ENCODE measurements at regions not wholly inside any gene's neighbourhood (a gene's known extent, or its start where the extent isn't known, plus 50 kb on each side); places are given as distances from the start of the nearest gene placed in this dataset.

GRCh38 chr3:34924961-34925360 lies 714.4 kb upstream of the ARPP21 start:
- no peak overlapping the region for H3K27ac ChIP-seq
- in situ Hi-C loops (cut with HindIII; ENCODE audit: low pct_ligation_motif_present, low sequenced_read_pairs), result no loop called here
- DNase-seq, result no peak
- no peaks in the 10 kb centered on the region for H3K36me3 ChIP-seq (replicated peaks)
- H3K27me3 ChIP-seq (replicated peaks), result no peaks in the 10 kb centered on the region
- no peak overlapping the region for H3K4me3 ChIP-seq (ENCODE audit: low read depth, low read length)
- TF ChIP-seq CTCF (IDR thresholded peaks at IDR 0.05; ENCODE audit: low read depth, low read length, missing control alignments), result no peak

GRCh38 chr3:34925851-34926250 lies 713.5 kb upstream of the ARPP21 start:
- in situ Hi-C loops (cut with HindIII; ENCODE audit: low pct_ligation_motif_present, low sequenced_read_pairs), result no loop called here
- no peak for DNase-seq
- no peak overlapping the region for H3K27ac ChIP-seq
- H3K27me3 ChIP-seq (replicated peaks), result no peaks in the 10 kb centered on the region
- H3K36me3 ChIP-seq (replicated peaks), result no peaks in the 10 kb centered on the region
- no peak overlapping the region for H3K4me3 ChIP-seq (ENCODE audit: low read depth, low read length)
- TF ChIP-seq CTCF (IDR thresholded peaks at IDR 0.05; ENCODE audit: low read depth, low read length, missing control alignments), result no peak

DNA sequence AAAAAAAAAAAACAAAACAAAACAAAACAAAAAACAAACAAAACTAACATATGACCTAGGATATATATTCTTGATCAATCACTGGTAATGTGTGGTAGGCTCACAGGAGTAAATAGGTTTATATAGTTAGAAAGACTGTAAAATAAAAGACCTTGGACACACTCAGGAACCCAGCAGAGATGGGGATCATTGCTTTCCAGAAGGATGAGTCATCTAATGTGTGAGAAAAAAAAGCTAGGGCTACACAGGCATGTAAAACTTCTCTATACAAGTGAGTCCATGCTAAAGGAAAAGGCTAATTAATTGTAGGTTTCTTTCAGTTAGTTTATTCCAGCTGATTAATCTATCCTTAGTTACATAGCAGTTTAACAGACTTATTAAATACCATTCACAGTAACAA lies 710.3 kb upstream of the ARPP21 start:
- no peak overlapping the region for H3K4me3 ChIP-seq (ENCODE audit: low read depth, low read length)
- no peak overlapping the region for H3K27ac ChIP-seq
- in situ Hi-C loops (cut with HindIII; ENCODE audit: low pct_ligation_motif_present, low sequenced_read_pairs), result no loop called here
- no peak for TF ChIP-seq CTCF (IDR thresholded peaks at IDR 0.05; ENCODE audit: low read depth, low read length, missing control alignments)
- no peak for DNase-seq
- H3K27me3 ChIP-seq (replicated peaks), result no peaks in the 10 kb centered on the region
- H3K36me3 ChIP-seq (replicated peaks), result no peaks in the 10 kb centered on the region

GRCh38 chr3:34934660-34935059 lies 704.7 kb upstream of the ARPP21 start:
- Histone ChIP-seq H3K36me3 (replicated peaks) (no peaks in the 10 kb centered on the region), H3K27me3 (replicated peaks) (no peaks in the 10 kb centered on the region), H3K27ac (no peak overlapping the region), H3K4me3 (ENCODE audit: low read depth, low read length) (no peak overlapping the region)
- TF ChIP-seq CTCF (IDR thresholded peaks at IDR 0.05; ENCODE audit: low read depth, low read length, missing control alignments), result no peak
- no peak for DNase-seq
- in situ Hi-C loops (cut with HindIII; ENCODE audit: low pct_ligation_motif_present, low sequenced_read_pairs), result no loop called here

- Histone ChIP-seq H3K27me3 (replicated peaks) (no peaks in the 10 kb centered on the region), H3K36me3 (replicated peaks) (no peaks in the 10 kb centered on the region), H3K27ac (no peak overlapping the region), H3K4me3 (ENCODE audit: low read depth, low read length) (no peak overlapping the region)
- TF ChIP-seq CTCF (IDR thresholded peaks at IDR 0.05; ENCODE audit: low read depth, low read length, missing control alignments), result no peak
- in situ Hi-C loops (cut with HindIII; ENCODE audit: low pct_ligation_motif_present, low sequenced_read_pairs), result no loop called here
- no peak for DNase-seq
Measured at GRCh38 chr3:34938784-34939183, 700.5 kb upstream of the ARPP21 start.

DNA sequence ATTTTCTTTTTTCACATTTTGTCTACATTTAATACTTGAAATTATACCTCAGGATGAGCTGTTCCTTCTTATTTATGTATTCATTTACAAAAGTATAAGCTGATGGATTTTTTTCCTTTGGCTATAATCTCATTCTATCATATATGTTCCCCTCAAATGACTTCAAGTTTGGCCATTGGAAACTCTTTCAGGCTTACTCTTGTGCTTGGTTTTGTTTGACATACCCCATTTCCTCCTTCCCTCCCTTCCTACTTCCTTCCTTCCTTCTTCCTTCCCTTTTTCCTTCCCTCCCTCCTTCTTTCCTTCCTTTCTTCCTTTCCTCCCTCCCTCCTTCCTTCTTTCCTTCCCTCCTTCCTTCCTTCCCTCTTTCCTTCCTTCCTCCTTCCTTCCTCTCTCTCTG lies 697.1 kb upstream of the ARPP21 start:
- in situ Hi-C loops (cut with HindIII; ENCODE audit: low pct_ligation_motif_present, low sequenced_read_pairs), result no loop called here
- no peak for TF ChIP-seq CTCF (IDR thresholded peaks at IDR 0.05; ENCODE audit: low read depth, low read length, missing control alignments)

More for the DNA sequence above, 697.1 kb upstream of the ARPP21 start:
- Histone ChIP-seq H3K27me3 (replicated peaks) (no peaks in the 10 kb centered on the region), H3K27ac (no peak overlapping the region), H3K36me3 (replicated peaks) (no peaks in the 10 kb centered on the region), H3K4me3 (ENCODE audit: low read depth, low read length) (no peak overlapping the region)
- no peak for DNase-seq

All from brain microvascular endothelial cell (primary cell).